Activated CD8-positive, alpha-beta memory T cell treated with anti-CD3 and anti-CD28 coated beads for 36 hours (primary cell): ENCODE measurements at regions not wholly inside any gene's neighbourhood (a gene's known extent, or its start where the extent isn't known, plus 50 kb on each side); places are given as distances from the start of the nearest gene placed in this dataset.

ENCODE experiments used
- CTCF ChIA-PET: fragments of 350-600 bp; sonication (Branson Sonifier 250); formaldehyde crosslinking; loops from one replicate; lab custom pipeline; 2021; ENCODE audit warnings: antibody characterized with exemption; lab: Charles Lee
- POLR2A ChIA-PET: fragments of 350-600 bp; sonication (Branson Sonifier 250); formaldehyde crosslinking; loops from one replicate; lab custom pipeline; 2021; ENCODE audit warnings: antibody characterized with exemption; lab: Charles Lee

DNA sequence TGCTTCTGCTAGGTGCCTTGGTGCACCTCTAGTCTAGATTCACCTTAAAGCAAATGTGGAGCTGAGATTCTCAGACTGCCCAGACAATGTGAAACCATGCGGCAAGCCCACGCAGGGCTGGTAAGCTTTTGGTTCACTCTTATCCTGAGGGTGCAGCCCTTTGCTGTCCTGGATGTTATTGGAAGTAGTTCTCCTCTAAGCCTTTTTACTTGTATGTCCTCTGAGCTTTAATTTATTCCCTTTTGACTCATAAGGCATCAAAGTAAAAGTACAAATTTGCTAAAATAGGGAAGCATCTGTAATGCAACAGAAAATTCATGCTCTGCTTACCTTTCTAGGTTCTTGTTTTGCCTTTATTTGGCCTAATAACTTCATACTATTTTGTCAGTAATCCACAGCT is 186.8 kb downstream of the MACC1 start:
- CTCF ChIA-PET = no interaction called here

DNA sequence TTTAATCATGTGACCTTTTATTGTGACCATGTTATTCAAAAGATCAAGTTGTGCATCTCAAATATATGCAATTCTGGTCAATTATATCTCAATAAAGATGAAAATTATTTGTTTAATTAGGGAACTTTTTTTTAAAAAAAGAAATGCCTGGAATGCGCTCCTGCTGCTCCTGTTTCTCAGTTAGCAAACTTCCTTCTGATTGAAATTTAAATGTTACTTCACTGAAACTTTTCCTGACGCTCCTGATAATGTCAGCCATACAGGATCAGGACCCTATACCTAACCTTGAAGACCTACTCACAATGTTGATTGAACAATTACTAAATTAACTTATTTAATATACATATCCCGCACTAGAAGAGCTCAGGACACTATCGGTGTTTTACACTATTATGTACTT is 190.4 kb downstream of the MACC1 start:
- POLR2A ChIA-PET = no interaction called here
- CTCF ChIA-PET = no interaction called here

More for the DNA sequence above, 186.8 kb downstream of the MACC1 start:
- POLR2A ChIA-PET = no interaction called here

DNA sequence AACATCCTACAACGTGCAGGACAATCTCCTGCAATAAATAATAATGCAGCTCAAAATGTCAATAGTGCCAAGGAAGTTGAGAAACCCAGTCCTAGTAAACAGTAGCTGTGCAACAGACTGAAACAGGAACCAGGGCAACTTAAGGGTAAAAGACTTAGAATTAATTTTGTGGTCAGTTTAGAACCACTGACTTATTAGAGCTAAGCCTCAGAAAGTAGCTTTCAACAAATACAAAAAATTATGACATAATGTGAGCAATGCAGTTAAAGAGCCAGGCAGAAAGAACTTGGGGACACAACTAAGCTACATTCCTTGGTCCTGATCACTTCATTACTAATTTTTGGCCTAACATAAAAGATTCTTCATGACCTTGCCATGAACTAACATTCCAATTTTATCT is 195.4 kb downstream of the MACC1 start:
- CTCF ChIA-PET = interaction anchor here (0.5 kb wide), 1 partner anchor 615 kb away, joined by 3 read pairs; no protein-coding TSS in a partner anchor
- POLR2A ChIA-PET = no interaction called here

DNA sequence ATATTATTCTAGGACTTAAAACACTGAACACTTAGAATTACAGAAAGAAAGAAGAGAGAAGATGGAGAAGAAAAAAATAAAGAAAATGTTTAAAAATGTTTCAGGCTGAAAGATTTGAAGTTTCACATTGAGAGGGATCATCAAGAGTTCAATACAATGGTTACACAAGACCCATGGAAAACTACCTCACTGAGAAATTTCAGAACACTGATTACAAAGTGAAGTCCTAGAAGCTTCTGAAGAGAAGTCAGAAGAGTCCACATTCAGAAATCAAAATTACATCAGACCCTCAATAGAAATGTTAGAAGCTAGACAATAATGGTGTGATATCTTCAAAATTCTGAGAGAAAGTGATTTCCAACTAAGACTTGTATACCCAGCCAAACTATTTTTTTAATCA is 196.1 kb downstream of the MACC1 start:
- CTCF ChIA-PET = no interaction called here
- POLR2A ChIA-PET = no interaction called here

DNA sequence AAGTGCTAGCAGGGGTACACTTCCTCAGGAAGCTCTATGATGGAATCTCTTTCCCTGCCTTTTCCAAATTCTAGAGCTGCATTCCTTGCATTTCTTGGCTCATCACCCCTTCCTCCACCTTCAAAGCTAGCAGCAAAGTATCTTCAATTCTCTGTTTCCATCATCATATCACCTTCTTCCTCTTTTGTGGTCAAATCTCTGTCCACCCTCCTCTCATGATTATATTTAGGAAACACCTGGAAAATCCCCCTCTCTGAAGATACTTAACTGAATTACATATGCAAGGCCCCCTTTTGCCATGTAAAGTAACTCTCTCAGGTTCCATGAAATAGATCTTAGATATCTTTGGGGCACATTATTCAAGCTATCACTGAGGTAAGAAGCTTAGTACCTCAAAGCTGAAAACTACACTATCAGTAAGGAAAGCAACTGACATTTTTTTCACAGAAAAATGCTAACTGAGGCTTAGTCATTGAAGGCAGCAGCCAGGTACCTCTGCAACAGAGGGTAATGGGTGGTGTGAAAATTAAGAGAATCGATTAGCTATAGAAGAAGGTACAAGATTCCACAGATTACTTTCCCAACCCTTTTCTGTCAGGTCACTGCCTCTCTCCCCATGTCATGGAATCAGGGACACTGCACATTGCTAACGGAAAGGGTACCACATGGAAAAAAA is 197.3 kb downstream of the MACC1 start:
- CTCF ChIA-PET = no interaction called here
- POLR2A ChIA-PET = no interaction called here

DNA sequence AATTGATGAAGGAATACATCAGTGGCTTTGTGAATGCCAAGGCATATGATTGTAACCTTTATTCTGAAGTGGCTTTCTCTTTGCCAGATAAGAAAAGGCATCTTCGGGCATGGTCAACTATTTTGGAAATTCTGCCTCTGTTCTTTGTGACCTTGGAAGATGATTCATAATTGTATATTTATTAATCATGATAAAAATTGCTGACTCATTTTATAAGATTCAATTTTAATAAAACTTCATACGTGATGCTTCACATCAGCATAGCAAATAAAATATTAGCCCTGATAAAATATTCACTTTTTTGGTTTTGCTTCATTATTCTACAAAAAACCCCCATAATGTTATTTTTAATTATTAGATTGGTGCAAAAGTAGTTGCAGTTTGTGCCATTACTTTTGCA is 200.5 kb downstream of the MACC1 start:
- CTCF ChIA-PET = no interaction called here
- POLR2A ChIA-PET = no interaction called here

DNA sequence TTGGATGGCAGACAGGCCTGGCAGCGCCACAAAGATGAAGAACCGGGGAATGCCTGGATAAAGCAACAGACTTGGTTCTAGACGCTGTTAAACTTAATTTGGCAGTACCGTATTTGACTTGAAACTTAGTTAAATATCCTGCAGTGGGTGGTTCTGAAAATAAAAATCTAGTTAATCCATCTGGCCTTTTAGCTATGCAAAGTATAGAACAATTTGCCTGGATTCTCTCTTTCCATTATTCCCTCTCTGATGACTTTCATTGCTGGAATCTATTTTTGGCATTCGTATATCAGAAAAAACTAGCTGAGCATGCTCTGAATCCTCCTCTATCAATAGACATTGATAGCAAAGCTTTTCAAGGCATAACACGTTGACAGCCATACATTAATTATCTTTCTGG is 203.6 kb downstream of the MACC1 start:
- ChIA-PET CTCF (no interaction called here), POLR2A (no interaction called here)

DNA sequence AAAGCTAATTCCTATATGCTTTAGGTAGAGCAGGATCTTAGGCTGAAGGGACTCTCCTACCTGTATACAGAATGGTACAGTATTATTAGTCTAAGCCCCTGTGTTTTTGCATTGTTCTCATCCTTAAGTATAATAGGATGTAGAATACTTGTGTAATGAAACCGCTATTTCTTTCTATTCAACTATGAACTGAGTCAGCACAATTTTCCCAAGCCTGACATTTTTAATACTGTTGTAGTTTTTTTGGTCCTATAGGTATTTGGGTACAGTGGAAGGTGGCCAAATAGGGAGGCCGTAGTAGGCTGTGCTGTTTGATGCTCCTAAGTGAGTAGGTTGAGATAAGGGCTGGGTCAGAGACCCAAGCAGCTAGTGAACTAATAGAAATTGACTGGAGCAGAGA is 205.1 kb downstream of the MACC1 start:
- POLR2A ChIA-PET = no interaction called here
- CTCF ChIA-PET = no interaction called here

DNA sequence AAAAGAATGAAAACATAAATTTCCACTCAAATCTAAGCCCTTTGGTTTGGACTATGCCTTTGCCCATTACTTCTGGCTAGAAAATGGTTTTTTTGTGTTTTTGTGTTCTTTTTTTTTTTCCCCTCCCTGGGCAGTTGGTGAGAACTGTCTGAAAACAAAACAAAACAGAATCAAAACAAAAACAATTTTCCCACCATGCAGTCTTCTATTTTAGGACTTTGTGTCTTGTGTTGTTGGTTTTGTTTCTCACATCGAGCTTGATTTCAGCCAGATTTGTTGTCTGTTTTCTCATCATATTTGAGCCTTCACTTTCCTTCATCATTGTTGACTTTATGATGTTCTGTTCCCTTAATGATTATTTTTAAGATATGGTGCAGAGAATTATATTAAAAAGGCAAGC is 206.3 kb downstream of the MACC1 start:
- ChIA-PET CTCF (no interaction called here), POLR2A (no interaction called here)

DNA sequence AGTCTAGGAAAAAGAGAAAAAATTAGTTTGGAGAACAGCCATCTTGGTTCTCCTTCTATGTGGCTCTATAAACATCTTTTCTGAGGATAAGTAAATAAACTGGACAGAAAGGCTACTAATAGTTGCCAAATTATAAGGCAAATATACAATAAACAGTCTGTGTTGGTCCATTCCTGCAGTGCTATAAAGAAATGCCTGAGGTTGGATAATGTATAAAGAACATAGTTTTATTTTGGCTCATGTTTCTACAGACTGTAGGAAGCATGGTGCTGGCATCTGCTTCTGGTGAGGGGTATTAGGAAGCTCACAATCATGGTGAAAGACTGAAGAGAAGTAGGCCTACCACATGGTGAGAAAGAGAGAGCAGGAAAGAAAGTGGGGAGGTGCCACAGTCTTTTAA is 209.7 kb downstream of the MACC1 start:
- POLR2A ChIA-PET = no interaction called here
- CTCF ChIA-PET = no interaction called here

DNA sequence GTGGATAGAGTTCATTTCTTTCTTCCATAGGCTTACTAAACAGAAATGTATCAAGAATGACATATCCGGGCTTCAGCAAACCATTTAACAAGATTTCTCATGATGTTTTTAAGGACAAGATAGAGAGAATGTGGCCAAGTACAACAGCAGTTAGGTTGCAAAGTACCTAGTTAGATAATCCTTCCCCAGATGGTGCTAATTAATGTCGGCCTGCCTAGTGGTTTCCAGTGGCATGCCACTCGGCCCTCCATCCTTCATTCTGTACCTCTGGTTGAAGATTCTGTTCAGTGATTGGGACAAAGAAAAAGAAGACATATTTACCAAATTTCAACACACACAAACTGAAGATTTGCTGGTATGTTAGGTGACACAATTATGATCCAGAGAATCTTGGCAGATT is 212.1 kb downstream of the MACC1 start:
- ChIA-PET CTCF (interaction anchor here (0.6 kb wide), 1 partner anchor 257 kb away, joined by 3 read pairs; no protein-coding TSS in a partner anchor), POLR2A (no interaction called here)

DNA sequence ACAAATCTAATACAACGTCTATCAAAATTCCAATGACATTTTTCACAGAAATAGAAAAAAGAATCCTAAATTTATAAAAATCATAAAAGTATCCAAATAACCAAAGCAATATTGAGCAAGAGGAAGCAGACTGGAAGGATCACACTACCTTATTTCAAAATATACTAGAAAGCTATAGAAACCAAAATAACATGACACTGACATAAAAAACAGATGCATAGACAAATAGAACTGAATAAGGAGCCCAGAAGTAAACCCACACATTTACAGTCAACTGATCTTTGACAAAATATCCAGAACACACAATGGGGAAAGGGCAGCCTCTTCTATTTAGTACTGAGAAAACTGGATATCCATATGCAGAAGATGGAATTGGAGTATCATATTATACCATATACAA is 217.5 kb downstream of the MACC1 start:
- POLR2A ChIA-PET = no interaction called here

DNA sequence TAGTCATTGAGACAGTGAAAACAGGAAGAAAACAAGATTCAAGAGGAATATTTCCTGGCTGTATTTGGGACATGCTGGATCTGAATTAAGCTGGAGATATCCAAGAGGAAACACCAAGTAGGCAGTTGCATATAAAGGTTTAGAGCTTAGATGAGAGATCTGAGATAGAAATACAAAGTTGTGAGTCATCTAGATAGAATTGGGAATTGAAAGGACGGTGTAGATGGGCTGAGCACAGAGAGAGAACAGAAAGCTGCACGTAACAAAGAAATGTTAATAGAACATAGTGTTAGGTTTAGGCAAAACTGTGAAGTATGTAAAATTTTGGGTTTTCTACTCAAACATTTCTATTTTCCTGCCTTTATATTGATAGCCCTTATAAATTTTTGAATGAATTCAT is 218.5 kb upstream of the TMEM196 start:
- CTCF ChIA-PET = no interaction called here
- POLR2A ChIA-PET = no interaction called here

More for the DNA sequence above, 217.5 kb downstream of the MACC1 start:
- CTCF ChIA-PET = no interaction called here

DNA sequence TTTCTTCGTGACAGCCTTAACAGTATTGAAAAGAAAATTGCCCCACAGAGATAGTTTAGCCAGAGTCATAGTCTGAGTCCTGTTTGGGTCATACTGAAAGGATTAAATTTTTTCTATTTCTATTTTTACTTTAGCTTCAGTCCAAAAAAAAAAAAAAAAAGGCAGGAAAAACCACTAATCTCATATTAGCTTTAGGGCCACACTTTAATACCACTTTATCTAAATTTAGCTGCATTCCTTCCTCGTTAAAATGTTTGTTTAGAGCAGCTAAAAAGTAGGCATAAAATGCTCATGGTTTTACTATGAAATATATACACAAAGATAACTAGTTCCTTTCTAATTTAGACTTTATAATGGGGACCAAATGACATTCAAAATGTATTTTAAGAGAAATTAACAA is 216.5 kb upstream of the TMEM196 start:
- POLR2A ChIA-PET = no interaction called here
- CTCF ChIA-PET = no interaction called here

DNA sequence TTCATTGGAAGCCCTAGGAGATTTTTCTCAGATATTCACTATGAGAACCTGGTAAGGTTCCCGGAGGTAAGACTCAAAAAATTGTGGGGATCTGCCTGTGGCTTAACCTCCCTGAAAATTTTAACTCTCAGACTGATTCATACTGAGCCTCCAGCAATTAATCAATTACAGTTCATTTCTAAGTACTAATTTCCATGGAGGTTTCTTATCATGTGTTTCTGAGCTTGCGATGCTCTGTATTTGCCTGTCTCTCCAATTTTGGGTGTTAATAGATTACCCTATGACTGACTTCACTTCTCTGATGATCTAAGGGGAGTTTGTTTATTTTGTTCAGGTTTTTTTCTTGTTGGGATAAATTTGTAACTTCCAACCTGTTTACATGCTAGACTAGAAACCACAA is 215.4 kb upstream of the TMEM196 start:
- POLR2A ChIA-PET = no interaction called here
- CTCF ChIA-PET = no interaction called here

DNA sequence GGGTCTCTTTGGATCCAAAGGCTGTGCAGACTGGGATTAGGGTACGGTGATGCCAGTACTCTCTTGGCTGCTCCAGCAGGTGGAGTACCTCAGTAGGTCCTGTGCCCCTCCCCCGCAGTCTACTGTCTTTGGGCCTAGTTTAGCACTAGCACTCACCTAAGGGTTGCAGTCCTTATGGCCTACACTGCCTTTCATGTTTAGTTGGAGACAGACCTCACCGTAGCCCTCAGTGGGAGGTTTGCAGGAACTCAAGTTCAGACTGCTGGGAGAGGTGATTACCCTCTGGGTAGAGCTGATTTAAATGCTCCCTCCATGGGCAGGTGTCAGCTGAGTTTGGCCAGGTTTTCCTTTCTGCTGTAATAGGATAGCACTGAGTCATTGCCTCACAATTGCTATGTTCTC is 210.8 kb upstream of the TMEM196 start:
- POLR2A ChIA-PET = no interaction called here
- CTCF ChIA-PET = no interaction called here

DNA sequence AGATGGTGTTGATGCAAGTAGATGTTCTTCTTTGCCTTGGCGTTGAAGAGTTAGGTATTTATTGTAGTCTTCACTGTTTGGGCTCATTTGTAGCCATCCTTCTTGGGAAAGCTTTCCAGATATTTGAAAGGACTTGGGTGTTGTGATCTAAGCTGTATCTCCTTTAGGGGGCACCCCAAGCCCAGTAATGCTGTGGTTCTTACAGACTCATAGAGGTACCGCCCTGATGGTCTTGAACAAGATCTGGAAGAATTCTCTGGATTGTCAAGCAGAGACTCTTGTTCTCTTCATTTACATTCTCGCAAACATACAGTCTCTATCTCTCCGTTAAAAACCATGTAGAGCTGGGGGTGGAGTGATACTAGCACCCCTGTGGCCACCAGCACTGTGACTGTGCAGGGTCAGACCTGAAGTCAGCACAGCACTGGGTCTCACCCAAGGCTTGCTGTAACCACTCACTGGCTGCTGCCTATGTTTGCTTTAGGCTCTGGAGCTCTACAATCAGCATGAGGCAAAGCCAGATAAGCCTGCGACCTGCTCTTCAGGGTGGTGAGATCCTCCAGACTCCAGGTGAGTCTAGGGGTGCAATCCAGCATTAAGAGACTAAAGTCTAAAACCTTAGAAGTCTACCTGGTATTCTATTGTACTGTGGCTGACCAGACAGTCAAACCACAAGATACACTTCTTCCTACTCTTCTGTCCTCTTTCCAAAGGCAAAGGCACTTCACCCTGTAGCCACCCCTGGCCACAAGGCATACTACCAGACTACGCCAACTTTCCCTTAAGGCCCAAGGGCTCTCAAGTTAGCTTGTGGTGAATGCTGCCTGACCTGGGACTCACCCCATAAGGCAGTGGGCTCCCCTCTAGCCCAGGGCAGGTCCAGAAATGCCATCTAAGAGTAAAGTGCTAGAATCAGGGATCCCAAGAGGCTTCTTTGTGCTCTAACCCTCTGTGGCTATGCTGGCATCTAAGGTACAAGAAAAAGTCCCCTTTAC is 209.7 kb upstream of the TMEM196 start:
- ChIA-PET CTCF (interaction anchor here (0.5 kb wide), 1 partner anchor 163 kb away, joined by 3 read pairs; no protein-coding TSS in a partner anchor), POLR2A (no interaction called here)

DNA sequence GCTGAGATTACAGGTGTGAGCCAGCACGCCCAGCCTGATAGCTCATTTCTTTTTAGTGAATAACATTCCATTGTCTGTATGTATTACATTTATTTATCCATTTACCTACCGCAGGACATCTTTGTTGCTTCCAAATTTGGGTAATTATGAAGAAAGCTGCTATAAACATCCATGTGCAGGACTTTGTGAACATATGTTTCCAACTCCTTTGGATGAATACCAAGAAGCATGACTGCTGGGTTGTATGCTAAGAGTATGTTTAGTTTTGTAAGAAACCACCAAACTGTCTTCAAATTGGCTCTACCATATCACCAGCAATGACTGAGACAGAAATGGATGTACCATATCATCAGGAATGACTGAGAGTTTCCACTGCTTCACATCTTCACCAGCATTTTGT is 200.2 kb upstream of the TMEM196 start:
- ChIA-PET CTCF (no interaction called here), POLR2A (no interaction called here)

DNA sequence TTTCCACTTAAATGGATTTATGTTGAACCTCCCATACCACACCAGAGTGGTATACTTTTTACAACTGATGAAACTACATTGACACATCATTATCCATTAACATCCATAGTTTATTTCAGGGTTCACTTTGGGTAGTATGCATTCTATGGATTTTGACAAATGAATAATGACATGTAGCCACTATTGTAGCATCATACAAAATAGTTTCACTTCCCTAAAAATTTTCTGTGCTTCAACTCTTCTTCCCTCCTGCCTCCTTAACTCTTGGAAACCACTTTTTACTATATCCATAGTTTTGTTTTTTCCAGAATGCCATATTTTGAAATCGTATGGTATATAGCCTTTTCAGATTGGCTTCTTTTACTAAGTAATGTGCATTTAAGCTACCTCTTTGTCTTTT is 199.5 kb upstream of the TMEM196 start:
- ChIA-PET CTCF (no interaction called here), POLR2A (no interaction called here)

DNA sequence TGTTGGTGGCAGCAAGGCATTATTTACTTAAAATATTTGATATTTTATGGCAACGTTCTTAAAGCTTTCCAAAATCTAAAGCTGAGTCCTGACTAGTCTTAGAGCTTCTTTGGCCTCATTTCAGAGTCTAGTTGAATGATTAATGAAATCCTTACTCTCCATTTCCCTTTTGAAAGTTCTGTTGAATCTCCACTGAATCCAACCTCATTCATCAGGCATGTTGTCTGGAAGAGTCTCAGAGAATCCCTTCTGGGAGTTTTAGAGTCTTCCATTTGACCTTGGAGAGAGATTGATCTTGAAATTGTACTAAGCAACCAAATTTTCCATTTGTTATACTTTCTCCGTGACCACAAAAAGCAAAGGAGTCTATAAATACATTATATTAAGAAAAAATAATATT is 198.5 kb upstream of the TMEM196 start:
- CTCF ChIA-PET = no interaction called here
- POLR2A ChIA-PET = no interaction called here

DNA sequence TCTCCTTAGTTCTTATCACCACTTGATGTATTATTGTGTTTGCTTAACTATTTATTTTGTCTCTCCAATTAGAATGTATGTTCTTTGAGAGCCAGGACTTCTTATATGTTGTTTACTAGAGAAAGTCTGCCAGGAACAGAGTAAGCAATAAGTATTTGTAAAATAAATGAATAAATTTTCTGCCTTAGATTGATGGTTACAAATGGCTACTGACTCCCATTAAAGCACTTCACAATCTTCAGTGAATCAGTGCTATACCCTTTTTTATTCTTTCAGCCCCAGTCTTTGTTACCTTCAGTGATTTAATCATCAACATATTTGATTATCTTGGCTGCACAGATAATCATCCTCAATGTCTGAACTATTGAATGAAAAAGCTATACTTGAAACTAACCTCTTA is 197.1 kb upstream of the TMEM196 start:
- ChIA-PET CTCF (no interaction called here), POLR2A (no interaction called here)
